Pancreas (tissue), 10 donors: ENCODE measurements at regions not wholly inside any gene's neighbourhood (a gene's known extent, or its start where the extent isn't known, plus 50 kb on each side); places are given as distances from the start of the nearest gene placed in this dataset.

ENCODE experiments used
- ATAC-seq, 4 donors: fragments of 200-7000 bp; cut with Tn5 transposase; one replicate each; pipeline versions ENCODE4 v1.8.0 to v1.9.1; 2020; ENCODE audit warnings: mild to moderate bottlenecking in 4 of 4, moderate library complexity in 4 of 4
- DNase-seq, 6 donors: peaks; one replicate each; pipeline ENCODE4 v3.0.0-alpha.2; 2020
- FAIRE-seq: peaks from 2 replicates; lab custom pipeline; 2012; peaks lifted over from hg19 to GRCh38; lab: Jason Lieb, UNC
- H3K27ac ChIP-seq, 4 donors: fragments of 200-600 bp; sonication (generic); 1 replicate in 3 of 4; 2 replicates in 1 of 4; pipeline versions ENCODE4 v1.5.0 to v1.8.0; 2020
- H3K27me3 ChIP-seq, 4 donors: fragments of 200-600 bp; one replicate each; pipeline ENCODE4 v1.8.0; 2021
- H3K36me3 ChIP-seq, 3 donors: fragments of 200-600 bp; sonication (generic) in 1 of 3; one replicate each; pipeline versions ENCODE4 v1.5.0 to v1.8.0; 2020 to 2021
- H3K4me1 ChIP-seq, 3 donors: fragments of 200-600 bp; one replicate each; pipeline ENCODE4 v1.8.0; 2021
- H3K4me3 ChIP-seq, 4 donors: fragments of 200-600 bp; sonication (generic) in 2 of 4; one replicate each; pipeline versions ENCODE4 v1.5.0 to v1.8.0; 2020 to 2021
- H3K9me3 ChIP-seq, 4 donors: fragments of 200-600 bp; one replicate each; pipeline ENCODE4 v1.8.0; 2021
- CTCF ChIP-seq, 4 donors: fragments of 200-600 bp; sonication (generic) in 3 of 4; IDR thresholded peaks; one replicate each; pipeline versions ENCODE4 v1.5.0 to v1.8.0; 2021; ENCODE audit warnings: antibody characterized with exemption in 4 of 4
- WGBS, 2 donors: extraction: QIAGEN DNeasy Blood & Tissue Kit; methylation state at CpG; one replicate each; pipeline ENCODE4 v1.1.7; 2013; 5-methylcytosine and 5-hydroxymethylcytosine counted together
- intact Hi-C, 3 donors: fragments of 100-400 bp; cut with DNase I; formaldehyde crosslinking; loops; one replicate each; pipeline versions ENCODE4 v1.11.1 to v1.14.2; 2022
- donor health status: healthy with polysubstance abuse.
- donor health status: DM: no; HTN: no; CAD: no; lungs with moderate emphysema.
- donor health status: DM: no; HTN: no; CAD: no.
- donor health status: control.
- donor health status: control.
- donor health status: Bipolar disorder and iron deficiency.
- donor health status: DM: yes; HTN: yes; CAD: no.
- donor health status: DM: no; HTN: no; CAD: no.
- donor health status: DM: no; HTN: no; CAD: no.
- donor health status: DM: yes; HTN: yes; CAD: no.

- no peaks in the 10 kb centered on the region for H3K27me3 ChIP-seq
- TF ChIP-seq CTCF (IDR thresholded peaks at IDR 0.05): no peak
- no peaks in the 10 kb centered on the region for H3K36me3 ChIP-seq
- intact Hi-C loops: no loop called here
- no peaks in the 10 kb centered on the region for H3K4me1 ChIP-seq
- DNase-seq (no peak), FAIRE-seq (no peak), ATAC-seq (no peak)
- no peak overlapping the region for H3K4me3 ChIP-seq
- no peaks in the 10 kb centered on the region for H3K9me3 ChIP-seq
- no peak overlapping the region for H3K27ac ChIP-seq
- WGBS, 2 donors: 46 to 48% methylated on average over 3 of the region's 3 CpGs
Measured at GRCh38 chr17:72387969-72388368, 267.1 kb downstream of the SOX9 start.

- no peak for FAIRE-seq
- WGBS, 2 donors: 84 to 91% methylated on average over 10 of the region's 10 CpGs
- Histone ChIP-seq H3K36me3 (no peaks in the 10 kb centered on the region), H3K27ac (no peak overlapping the region), H3K4me3 (no peak overlapping the region), H3K9me3 (no peaks in the 10 kb centered on the region), H3K4me1 (no peaks in the 10 kb centered on the region), H3K27me3 (no peaks in the 10 kb centered on the region)
- no peak for TF ChIP-seq CTCF (IDR thresholded peaks at IDR 0.05)
- no peak for DNase-seq
- ATAC-seq: peak in 1 of 4 donors; percentile 38
- intact Hi-C loops: no loop called here
Measured at GRCh38 chr17:72388765-72389473, 268.1 kb downstream of the SOX9 start.

GRCh38 chr17:72390675-72391508, 270.1 kb downstream of the SOX9 start:
- ATAC-seq: no peak
- 87 to 93% methylated on average over 3 of the region's 3 CpGs for WGBS, 2 donors
- no peaks in the 10 kb centered on the region for H3K9me3 ChIP-seq
- H3K36me3 ChIP-seq: no peaks in the 10 kb centered on the region
- H3K27me3 ChIP-seq: no peaks in the 10 kb centered on the region
- no peak overlapping the region for H3K27ac ChIP-seq
- FAIRE-seq: no peak
- no peak for TF ChIP-seq CTCF (IDR thresholded peaks at IDR 0.05)
- DNase-seq: no peak
- intact Hi-C loops: no loop called here
- no peak overlapping the region for H3K4me3 ChIP-seq
- H3K4me1 ChIP-seq: no peaks in the 10 kb centered on the region

GRCh38 chr17:72392056-72393010, 271.5 kb downstream of the SOX9 start:
- Histone ChIP-seq H3K9me3 (no peaks in the 10 kb centered on the region), H3K27me3 (no peaks in the 10 kb centered on the region), H3K4me3 (no peak overlapping the region), H3K36me3 (no peaks in the 10 kb centered on the region), H3K27ac (no peak overlapping the region), H3K4me1 (peaks cover 0 to 4% (median 0%) of the 10 kb centered on the region in 3 donors)
- ATAC-seq (peak in 3 of 4 donors; percentile 16 to 48 (median 36)), DNase-seq (no peak), FAIRE-seq (no peak)
- no peak for TF ChIP-seq CTCF (IDR thresholded peaks at IDR 0.05)
- intact Hi-C loops: no loop called here
- 85 to 87% methylated on average over 18 of the region's 18 CpGs for WGBS, 2 donors
